Activated CD8-positive, alpha-beta T cell treated with anti-CD3 and anti-CD28 coated beads for 36 hours (primary cell): ENCODE measurements at regions not wholly inside any gene's neighbourhood (a gene's known extent, or its start where the extent isn't known, plus 50 kb on each side); places are given as distances from the start of the nearest gene placed in this dataset.

Experiments
- ATAC-seq: fragments of 200-7000 bp; cut with Tn5 transposase; one replicate; pipeline ENCODE4 v1.10.0; 2021; ENCODE audit warnings: mild to moderate bottlenecking, moderate library complexity
- CTCF ChIA-PET: fragments of 350-600 bp; sonication (Branson Sonifier 250); formaldehyde crosslinking; loops from one replicate; lab custom pipeline; 2021; ENCODE audit warnings: antibody characterized with exemption; lab: Charles Lee
- POLR2A ChIA-PET: fragments of 350-600 bp; sonication (Branson Sonifier 250); formaldehyde crosslinking; loops from one replicate; lab custom pipeline; 2021; ENCODE audit warnings: antibody characterized with exemption; lab: Charles Lee
- DNase-seq: peaks from one replicate; pipeline ENCODE4 v3.0.0-alpha.2; 2020
- H3K27ac Mint-ChIP-seq: one replicate; pipeline ENCODE4 v1.8.0; 2021; ENCODE audit warnings: mild to moderate bottlenecking, mixed read lengths
- H3K27me3 Mint-ChIP-seq: one replicate; pipeline ENCODE4 v1.8.0; 2021; ENCODE audit warnings: mixed read lengths
- H3K36me3 Mint-ChIP-seq: one replicate; pipeline ENCODE4 v1.8.0; 2021; ENCODE audit warnings: low read depth, mixed read lengths
- H3K4me1 Mint-ChIP-seq: one replicate; pipeline ENCODE4 v1.8.0; 2021; ENCODE audit warnings: low read depth, mixed read lengths
- H3K4me3 Mint-ChIP-seq: one replicate; pipeline ENCODE4 v1.8.0; 2021; ENCODE audit warnings: mild to moderate bottlenecking, moderate library complexity, mixed read lengths
- H3K9me3 Mint-ChIP-seq: one replicate; pipeline ENCODE4 v1.8.0; 2021; ENCODE audit warnings: mixed read lengths
- intact Hi-C: fragments of 100-400 bp; cut with micrococcal nuclease; formaldehyde crosslinking; loops from one replicate; pipeline ENCODE4 v1.10.0; 2022
- TF ChIP-seq, protein P1 (sequence below): fragments of 200-600 bp; IDR thresholded peaks from one replicate; pipeline ENCODE4 v1.8.0; 2022; ENCODE audit warnings: antibody characterized with exemption, mild to moderate bottlenecking

DNA sequence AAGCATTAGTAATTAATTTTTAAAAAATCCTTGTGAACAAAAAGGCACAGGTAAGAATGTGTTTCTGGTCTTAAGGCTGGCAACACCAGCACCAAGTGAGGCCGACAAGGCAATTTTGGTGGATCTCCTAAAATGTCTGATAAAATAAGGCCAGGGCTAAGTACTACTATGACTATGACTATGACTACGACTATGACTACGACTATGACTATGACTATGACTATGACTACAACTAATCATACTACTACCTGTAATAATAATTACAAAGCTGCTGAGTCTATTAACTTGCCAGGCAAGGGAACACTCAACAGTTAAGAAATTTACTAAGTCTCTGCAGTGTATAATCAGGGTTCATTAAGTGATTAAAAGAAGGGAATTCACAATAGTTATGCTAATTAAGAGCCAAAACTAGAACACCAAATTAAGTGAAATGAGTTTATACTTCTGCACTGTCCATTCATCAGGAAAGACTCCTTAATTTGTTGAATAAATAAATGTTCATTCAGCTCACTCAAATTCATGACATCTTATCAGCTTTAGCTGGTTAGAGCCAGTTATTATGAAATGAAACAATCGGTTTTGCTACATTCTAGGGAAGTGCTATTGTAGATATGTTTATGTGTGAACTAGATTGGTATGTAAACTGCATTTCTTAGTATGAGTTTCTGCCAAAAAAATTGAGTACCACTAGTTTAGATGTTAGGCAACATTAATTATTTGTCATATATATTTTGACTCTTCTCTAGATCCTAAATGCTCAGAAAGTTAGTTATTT is 1626.2 kb upstream of the PCDH20 start:
- intact Hi-C loops = no loop called here
- POLR2A ChIA-PET = interaction anchor here (0.6 kb wide), 1 partner anchor 311 kb away, joined by 3 read pairs; no protein-coding TSS in a partner anchor
- Mint-ChIP-seq H3K27me3 (no peaks in the 10 kb centered on the region), H3K4me1 (no peaks in the 10 kb centered on the region), H3K9me3 (peaks cover 24% of the 10 kb centered on the region), H3K27ac (no peak overlapping the region), H3K4me3 (no peak overlapping the region), H3K36me3 (no peaks in the 10 kb centered on the region)
- no peak for ATAC-seq
- DNase-seq = no peak
- TF ChIP-seq, protein P1, sequence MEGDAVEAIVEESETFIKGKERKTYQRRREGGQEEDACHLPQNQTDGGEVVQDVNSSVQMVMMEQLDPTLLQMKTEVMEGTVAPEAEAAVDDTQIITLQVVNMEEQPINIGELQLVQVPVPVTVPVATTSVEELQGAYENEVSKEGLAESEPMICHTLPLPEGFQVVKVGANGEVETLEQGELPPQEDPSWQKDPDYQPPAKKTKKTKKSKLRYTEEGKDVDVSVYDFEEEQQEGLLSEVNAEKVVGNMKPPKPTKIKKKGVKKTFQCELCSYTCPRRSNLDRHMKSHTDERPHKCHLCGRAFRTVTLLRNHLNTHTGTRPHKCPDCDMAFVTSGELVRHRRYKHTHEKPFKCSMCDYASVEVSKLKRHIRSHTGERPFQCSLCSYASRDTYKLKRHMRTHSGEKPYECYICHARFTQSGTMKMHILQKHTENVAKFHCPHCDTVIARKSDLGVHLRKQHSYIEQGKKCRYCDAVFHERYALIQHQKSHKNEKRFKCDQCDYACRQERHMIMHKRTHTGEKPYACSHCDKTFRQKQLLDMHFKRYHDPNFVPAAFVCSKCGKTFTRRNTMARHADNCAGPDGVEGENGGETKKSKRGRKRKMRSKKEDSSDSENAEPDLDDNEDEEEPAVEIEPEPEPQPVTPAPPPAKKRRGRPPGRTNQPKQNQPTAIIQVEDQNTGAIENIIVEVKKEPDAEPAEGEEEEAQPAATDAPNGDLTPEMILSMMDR = no peak
- CTCF ChIA-PET = no interaction called here

DNA sequence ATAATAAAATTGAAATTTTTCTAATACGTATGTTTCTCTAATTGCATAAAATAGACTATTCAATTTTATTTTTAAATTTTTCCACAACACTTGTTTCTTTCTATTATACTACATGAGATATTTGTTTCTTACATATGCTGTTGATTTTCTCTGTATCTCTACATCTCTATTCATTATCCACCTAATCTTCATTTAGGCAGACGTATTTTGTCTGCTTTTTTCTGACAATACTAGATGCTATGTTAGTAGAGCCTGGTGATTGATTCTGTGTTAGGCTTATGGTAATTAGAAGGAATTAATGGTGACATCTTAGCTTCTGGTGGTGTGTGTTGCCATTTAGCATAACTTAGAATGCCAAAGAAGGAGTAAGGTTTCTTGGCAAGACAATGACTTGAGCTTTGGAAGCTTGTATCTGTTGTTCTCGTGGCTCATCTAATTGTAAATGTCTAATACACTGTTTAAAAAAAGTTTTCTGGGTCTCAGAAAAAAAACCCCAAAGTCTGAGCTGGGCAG is 1610.7 kb upstream of the PCDH20 start:
- no peak overlapping the region for H3K27ac Mint-ChIP-seq
- POLR2A ChIA-PET = no interaction called here
- no peak for ATAC-seq
- no peak for DNase-seq
- no peaks in the 10 kb centered on the region for H3K4me1 Mint-ChIP-seq
- CTCF ChIA-PET = no interaction called here
- H3K4me3 Mint-ChIP-seq = no peak overlapping the region
- TF ChIP-seq, protein P1 = no peak
- intact Hi-C loops = no loop called here
- no peaks in the 10 kb centered on the region for H3K27me3 Mint-ChIP-seq
- no peaks in the 10 kb centered on the region for H3K36me3 Mint-ChIP-seq
- peaks cover 9% of the 10 kb centered on the region for H3K9me3 Mint-ChIP-seq

DNA sequence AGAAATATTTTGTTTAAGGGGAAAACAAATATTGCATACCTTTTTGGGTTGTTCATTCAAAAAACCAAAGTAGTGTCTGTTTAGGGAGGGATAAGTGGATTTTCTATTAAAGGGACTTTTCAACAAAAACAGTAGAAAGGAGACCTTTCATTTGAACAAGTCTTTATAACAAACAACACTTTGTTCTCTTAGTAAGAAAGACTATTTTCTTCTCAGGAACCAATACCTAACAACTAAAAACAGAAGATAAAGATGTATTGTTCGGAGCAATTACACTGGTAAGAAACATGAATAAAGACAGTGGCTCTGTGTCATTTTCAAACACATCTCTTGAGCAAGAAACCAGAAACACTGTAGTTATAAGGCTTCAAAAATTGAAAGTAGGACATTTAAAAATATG is 1610.1 kb upstream of the PCDH20 start:
- Mint-ChIP-seq H3K36me3 (no peaks in the 10 kb centered on the region), H3K4me3 (no peak overlapping the region), H3K27ac (no peak overlapping the region), H3K27me3 (no peaks in the 10 kb centered on the region), H3K9me3 (peaks cover 9% of the 10 kb centered on the region), H3K4me1 (no peaks in the 10 kb centered on the region)
- no peak for DNase-seq
- intact Hi-C loops = no loop called here
- CTCF ChIA-PET = no interaction called here
- POLR2A ChIA-PET = no interaction called here
- ATAC-seq = no peak
- TF ChIP-seq, protein P1 = no peak

DNA sequence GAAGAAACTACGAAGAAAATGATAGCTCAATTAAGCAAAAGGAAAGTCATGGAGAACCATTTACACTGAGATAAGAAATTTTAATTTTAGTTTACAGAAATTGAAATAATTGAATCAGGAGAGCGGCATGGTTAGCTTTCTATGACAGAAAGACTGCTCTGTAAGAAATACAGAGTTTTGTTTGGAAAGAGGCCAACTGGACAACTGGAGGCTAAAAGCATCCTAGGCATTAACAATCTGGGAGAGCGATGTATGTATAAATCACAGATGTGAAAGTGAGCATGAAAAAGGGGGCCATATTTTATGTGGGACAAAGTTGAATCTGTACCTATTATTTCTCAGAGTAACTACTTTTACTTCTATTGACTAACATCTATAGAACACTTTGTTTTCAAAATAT is 1608.8 kb upstream of the PCDH20 start:
- TF ChIP-seq, protein P1 = no peak
- intact Hi-C loops = no loop called here
- Mint-ChIP-seq H3K27ac (no peak overlapping the region), H3K4me3 (no peak overlapping the region), H3K27me3 (no peaks in the 10 kb centered on the region), H3K36me3 (no peaks in the 10 kb centered on the region), H3K9me3 (peaks cover 8% of the 10 kb centered on the region), H3K4me1 (no peaks in the 10 kb centered on the region)
- ChIA-PET POLR2A (no interaction called here), CTCF (no interaction called here)
- ATAC-seq = no peak
- DNase-seq = no peak

DNA sequence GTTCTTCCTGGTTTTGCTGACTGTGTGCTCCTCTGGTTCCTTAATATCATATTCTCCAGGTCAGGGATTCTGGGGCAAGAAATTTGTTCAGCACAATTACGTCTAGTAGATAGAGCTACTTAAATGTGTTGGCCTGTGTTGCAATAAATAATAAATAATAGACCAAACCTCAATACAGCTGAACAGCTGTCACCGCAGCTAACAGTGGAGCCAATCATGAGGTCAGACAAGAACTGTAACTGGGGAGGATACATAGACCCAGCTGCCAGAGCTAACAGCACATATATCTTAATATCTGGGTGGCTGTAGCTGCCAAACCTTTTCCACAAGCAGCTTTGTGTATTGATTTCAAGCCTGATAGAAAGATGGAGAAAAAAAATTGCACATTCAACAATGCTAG is 1596.3 kb upstream of the PCDH20 start:
- Mint-ChIP-seq H3K27ac (no peak overlapping the region), H3K4me3 (no peak overlapping the region), H3K4me1 (no peaks in the 10 kb centered on the region), H3K27me3 (no peaks in the 10 kb centered on the region), H3K36me3 (no peaks in the 10 kb centered on the region), H3K9me3 (peaks cover 27% of the 10 kb centered on the region)
- no peak for DNase-seq
- POLR2A ChIA-PET = no interaction called here
- CTCF ChIA-PET = no interaction called here
- intact Hi-C loops = no loop called here
- TF ChIP-seq, protein P1 = no peak
- no peak for ATAC-seq
